ENCODE measurements at regions not wholly inside any gene's neighbourhood (a gene's known extent, or its start where the extent isn't known, plus 50 kb on each side); places are given as distances from the start of the nearest gene placed in this dataset.
"Not testable (repeated sequence)": the region's sequence is repeated elsewhere in the genome, so short reads cannot be mapped to it uniquely, and the experiment has no call there.

GRCh38 chr13:21882766-21883165, 211.9 kb downstream of the FGF9 start:
- DNase-seq = no peak

DNA sequence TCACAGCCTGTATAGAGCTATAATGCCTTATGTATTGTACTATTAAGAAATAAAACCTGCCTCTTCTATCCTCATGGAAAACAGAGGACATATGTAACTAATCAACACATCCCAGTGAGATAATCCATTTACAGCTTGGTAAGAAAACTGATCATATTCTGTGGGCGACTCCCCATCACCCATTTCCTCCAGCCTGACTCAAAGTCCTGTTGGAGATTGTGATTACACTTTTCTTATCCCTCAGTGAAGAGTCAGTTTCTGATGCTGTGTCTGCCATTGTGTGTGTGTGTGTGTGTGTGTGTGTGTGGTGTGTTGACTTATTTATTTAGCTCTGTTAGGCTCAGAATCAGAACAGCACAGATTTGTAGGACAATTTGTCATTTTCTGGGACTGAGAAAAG, 212.8 kb downstream of the FGF9 start:
- DNase-seq = no peak

- DNase-seq = peak; percentile 81
Measured at GRCh38 chr13:21884299-21884909, 213.5 kb downstream of the FGF9 start.

DNA sequence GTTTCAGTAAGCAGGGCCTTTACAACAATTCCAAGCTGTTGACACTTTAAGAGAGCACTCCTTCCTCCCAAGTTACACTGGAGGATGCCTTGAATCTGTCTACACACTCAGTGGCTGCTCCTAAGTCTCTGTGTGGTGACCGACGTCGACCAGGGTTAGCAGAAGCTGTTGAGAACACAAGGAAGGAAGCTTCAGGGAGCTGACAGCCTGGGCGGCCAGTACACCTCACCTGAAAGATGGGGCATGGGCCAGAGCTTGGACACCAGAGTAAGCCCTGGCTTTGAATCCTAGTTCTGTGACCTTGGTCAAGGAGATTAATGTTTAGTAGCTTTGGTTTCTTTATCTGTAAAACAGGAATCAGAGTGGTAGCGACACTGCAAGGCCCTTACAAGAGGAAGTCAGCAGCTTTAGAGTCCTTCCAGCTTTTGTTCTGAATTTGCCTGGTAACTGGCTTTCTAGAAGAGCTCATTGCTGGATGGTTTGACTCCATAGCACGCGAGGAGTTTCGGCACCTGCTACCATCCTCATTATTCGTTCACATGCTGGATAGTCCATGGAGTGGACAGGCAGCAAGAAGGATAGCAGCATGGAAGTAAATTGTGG, 214.2 kb downstream of the FGF9 start:
- DNase-seq = no peak

DNA sequence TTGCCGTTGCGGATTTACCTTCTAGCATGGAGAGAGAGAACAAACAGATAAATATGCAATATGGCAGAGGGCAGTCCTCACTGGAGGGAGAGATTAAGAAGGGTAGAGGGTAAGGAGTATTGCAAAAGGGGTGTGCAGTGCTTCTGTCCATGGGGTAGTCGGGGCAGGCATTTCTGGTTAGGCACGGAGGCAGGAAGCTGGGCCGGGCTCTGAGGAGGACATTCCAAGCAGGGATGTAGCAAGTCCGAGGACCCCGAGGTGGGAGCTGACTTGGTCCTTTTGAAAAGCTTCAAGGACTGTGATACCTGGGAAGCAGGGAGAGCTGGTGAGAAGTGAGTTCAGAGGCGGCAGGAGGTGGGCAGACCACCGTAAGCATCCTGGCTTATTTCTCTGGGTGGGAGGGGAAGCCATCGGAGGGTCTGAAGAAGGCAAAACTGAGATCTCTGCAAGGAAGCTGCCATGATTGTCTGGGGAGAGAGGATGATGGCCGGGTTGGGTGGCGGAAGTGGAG, 214.9 kb downstream of the FGF9 start:
- DNase-seq = no peak

DNA sequence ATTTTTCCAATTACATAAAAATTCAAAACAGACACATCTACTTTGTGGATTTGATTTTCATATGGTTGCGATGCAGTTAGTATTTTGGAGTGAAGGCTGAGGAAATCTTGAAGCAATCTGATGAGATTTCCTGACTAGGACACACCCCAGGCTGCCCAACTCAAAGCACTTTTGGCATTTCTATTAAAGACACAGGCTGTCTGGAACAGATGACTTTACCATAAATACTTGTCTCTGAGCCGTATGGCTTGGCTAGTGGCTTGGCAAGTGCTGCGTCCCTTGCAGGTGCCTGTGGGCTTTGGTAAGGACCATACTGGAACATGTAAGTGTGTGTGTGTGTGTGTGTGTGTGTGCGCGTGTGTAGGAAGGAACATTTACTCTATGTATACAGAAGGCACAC, 218.8 kb downstream of the FGF9 start:
- DNase-seq = no peak

- DNase-seq = not testable (repeated sequence)
Measured at GRCh38 chr13:21890220-21890619, 219.3 kb downstream of the FGF9 start.

DNA sequence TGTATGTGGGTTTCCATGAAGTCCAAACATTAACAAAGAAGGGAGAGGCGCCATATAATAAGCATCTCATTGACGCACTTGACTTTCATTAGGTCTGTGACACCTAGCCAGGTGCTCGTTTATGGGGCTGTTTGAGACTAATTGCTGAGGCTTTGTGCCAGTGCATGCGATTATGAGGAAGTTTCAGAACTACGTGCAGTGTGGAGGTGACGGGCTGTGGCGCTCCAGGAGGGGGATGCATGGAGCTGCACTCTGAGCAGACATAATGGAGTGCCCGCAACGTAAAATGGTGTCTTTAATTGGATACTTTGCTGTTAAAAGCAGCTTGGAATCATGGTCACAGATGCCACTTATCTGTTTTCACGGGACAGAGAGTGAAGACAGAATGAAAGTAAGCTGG, 223.2 kb downstream of the FGF9 start:
- peak; percentile 86 for DNase-seq

GRCh38 chr13:21894703-21895699, 224.1 kb downstream of the FGF9 start:
- DNase-seq = no peak

DNA sequence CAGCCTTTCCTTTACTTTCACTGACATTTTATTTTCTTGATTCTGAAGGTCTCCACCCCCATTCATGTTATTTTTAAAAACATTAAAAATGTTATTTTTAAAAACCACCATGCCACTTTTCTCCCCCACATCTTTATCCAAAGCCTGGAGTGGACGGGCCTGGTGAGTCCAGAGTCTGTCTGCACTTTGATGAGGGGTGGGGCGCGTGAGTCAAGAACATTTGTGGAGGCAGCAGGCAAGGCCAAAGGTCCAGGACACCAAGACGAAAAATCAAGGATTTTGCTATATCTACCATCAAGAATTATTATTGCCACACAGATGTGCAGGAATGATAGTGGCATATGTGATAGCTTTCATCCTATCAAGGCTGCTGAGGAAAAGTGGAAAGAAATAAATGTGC, 224.9 kb downstream of the FGF9 start:
- DNase-seq = no peak

GRCh38 chr13:21897161-21897560, 226.3 kb downstream of the FGF9 start:
- DNase-seq = peak; percentile 29

- no peak for DNase-seq
Measured at GRCh38 chr13:21898459-21898858, 227.6 kb downstream of the FGF9 start.

- no peak for DNase-seq
Measured at GRCh38 chr13:21898945-21899344, 228.1 kb downstream of the FGF9 start.

GRCh38 chr13:21901336-21901735, 230.5 kb downstream of the FGF9 start:
- DNase-seq = no peak

- no peak for DNase-seq
Measured at GRCh38 chr13:21901811-21902708, 231.2 kb downstream of the FGF9 start.

DNA sequence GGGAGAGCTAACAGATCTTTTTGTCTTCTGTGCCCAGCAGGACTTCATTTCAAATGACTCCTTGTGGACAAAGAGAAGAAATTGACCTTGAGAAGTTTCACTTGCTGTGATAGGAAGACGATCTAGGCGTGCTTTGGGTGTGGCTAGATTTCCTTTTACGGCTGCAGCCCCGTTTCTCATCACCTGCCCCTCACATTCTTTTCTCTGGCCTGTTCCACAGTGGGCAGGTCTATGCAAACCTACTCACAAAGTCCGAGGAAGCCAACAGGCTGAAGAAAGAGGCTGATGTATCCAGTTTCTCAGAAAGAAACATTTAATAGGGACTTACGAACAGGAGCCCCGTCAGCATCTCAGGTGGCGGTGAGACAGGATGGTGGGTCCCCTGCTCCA, 231.8 kb downstream of the FGF9 start:
- DNase-seq = no peak

- no peak for DNase-seq
Measured at GRCh38 chr13:21905486-21905885, 234.6 kb downstream of the FGF9 start.

- no peak for DNase-seq
Measured at GRCh38 chr13:21909331-21909730, 238.5 kb downstream of the FGF9 start.

GRCh38 chr13:21910546-21910945, 239.7 kb downstream of the FGF9 start:
- no peak for DNase-seq

GRCh38 chr13:21911646-21912298, 240.9 kb downstream of the FGF9 start:
- no peak for DNase-seq

- DNase-seq = peak; percentile 54
Measured at GRCh38 chr13:21913010-21913409, 242.1 kb downstream of the FGF9 start.

Measured in NCI-H1092 treated with DMSO at 0.1 percent for 48 hours (cell line).